ENCODE measurements at regions not wholly inside any gene's neighbourhood (a gene's known extent, or its start where the extent isn't known, plus 50 kb on each side); places are given as distances from the start of the nearest gene placed in this dataset.

DNA sequence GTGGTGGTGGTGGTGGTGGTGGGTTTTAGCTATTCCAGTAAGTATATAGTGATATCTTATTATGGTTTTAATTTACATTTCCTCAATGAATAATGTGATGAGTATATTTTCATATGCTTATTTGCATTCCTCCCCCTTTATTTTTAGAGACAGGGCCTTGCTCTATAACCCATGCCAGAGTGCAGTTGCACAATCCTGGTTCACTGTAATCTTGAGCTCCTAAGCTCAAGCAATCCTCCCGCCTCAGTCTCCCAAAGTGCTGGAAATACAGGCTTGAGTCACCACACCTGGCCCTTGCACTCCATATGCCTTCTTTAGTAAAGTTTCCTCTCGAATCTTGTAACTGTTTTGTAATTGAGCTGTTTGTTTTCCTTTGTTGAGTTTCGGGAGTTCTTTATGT, 577.7 kb upstream of the AUTS2 start:
- Histone ChIP-seq H3K4me3 (ENCODE audit: low read depth, low read length) (no peak overlapping the region), H3K36me3 (ENCODE audit: control insufficient read depth, insufficient read depth, low read length) (no peaks in the 10 kb centered on the region), H3K27me3 (ENCODE audit: control insufficient read depth, insufficient read depth, low read length) (no peaks in the 10 kb centered on the region)
- TF ChIP-seq, protein P1, sequence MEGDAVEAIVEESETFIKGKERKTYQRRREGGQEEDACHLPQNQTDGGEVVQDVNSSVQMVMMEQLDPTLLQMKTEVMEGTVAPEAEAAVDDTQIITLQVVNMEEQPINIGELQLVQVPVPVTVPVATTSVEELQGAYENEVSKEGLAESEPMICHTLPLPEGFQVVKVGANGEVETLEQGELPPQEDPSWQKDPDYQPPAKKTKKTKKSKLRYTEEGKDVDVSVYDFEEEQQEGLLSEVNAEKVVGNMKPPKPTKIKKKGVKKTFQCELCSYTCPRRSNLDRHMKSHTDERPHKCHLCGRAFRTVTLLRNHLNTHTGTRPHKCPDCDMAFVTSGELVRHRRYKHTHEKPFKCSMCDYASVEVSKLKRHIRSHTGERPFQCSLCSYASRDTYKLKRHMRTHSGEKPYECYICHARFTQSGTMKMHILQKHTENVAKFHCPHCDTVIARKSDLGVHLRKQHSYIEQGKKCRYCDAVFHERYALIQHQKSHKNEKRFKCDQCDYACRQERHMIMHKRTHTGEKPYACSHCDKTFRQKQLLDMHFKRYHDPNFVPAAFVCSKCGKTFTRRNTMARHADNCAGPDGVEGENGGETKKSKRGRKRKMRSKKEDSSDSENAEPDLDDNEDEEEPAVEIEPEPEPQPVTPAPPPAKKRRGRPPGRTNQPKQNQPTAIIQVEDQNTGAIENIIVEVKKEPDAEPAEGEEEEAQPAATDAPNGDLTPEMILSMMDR (IDR thresholded peaks at IDR 0.05; ENCODE audit: insufficient read depth, low read length, poor library complexity, severe bottlenecking), result no peak
- no peak for DNase-seq (ENCODE audit: low read depth)

DNA sequence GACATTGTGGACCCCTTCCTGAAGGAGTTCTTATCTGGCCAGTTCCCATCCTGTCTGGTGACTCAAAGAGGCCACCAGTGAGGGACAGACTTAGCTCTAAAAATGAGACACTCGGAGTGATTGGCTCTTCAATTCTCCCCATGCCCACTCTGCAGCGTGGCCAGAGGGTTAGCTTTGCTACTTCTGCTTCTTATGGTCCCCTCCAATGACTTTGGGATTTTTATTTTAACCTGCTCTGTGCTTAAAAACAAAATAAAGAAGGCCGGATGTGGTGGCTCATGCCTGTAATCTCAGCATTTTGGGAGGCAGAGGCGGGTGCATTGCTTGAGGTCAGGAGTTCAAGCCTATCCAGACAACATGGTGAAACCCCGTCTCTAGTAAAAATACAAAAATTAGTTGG, 573.0 kb upstream of the AUTS2 start:
- Histone ChIP-seq H3K4me3 (ENCODE audit: low read depth, low read length) (no peak overlapping the region), H3K27me3 (ENCODE audit: control insufficient read depth, insufficient read depth, low read length) (no peaks in the 10 kb centered on the region), H3K36me3 (ENCODE audit: control insufficient read depth, insufficient read depth, low read length) (no peaks in the 10 kb centered on the region)
- no peak for DNase-seq (ENCODE audit: low read depth)
- TF ChIP-seq, protein P1 (IDR thresholded peaks at IDR 0.05; ENCODE audit: insufficient read depth, low read length, poor library complexity, severe bottlenecking), result no peak

DNA sequence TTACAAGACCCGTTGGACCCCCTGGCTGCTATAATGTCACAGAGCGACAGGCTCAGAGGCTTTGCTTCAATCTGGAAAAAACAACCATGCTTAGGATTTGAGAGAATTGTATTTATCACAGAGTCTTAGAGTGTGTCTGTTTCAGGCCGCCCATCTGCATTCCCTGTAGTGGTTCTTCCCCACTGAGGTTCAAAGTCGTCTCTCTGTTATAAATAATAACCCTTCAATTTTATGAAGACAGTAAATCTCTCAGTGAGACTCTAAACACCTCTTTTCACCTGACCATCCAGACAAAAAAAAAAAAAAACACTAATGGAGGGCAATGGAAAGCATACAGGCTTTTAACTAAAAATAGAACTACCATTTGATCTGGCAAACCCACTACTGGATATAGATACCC, 565.4 kb upstream of the AUTS2 start:
- no peak overlapping the region for H3K4me3 ChIP-seq (ENCODE audit: low read depth, low read length)
- H3K27me3 ChIP-seq (ENCODE audit: control insufficient read depth, insufficient read depth, low read length), result no peaks in the 10 kb centered on the region
- H3K36me3 ChIP-seq (ENCODE audit: control insufficient read depth, insufficient read depth, low read length), result no peaks in the 10 kb centered on the region
- TF ChIP-seq, protein P1 (IDR thresholded peaks at IDR 0.05; ENCODE audit: insufficient read depth, low read length, poor library complexity, severe bottlenecking), result no peak
- no peak for DNase-seq (ENCODE audit: low read depth)

DNA sequence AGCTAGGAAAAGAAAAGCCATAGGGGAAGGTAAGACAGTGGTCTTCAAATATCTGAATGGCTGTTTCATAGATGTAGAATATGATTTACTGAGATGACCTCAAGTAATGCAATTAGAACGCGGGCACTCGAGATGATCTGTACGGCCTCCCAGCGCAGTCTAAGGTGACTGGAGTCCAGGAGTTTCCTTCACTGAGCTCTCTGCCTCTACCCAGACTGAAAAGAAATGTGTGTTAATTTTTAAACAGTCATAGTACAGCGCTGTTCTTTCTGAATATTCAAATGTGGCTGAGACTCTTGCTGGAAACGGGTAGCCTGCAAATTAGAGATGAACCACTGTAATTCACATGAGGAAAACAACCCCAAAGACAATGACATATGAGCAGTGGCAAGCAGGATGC, 562.4 kb upstream of the AUTS2 start:
- Histone ChIP-seq H3K27me3 (ENCODE audit: control insufficient read depth, insufficient read depth, low read length) (no peaks in the 10 kb centered on the region), H3K4me3 (ENCODE audit: low read depth, low read length) (no peak overlapping the region), H3K36me3 (ENCODE audit: control insufficient read depth, insufficient read depth, low read length) (no peaks in the 10 kb centered on the region)
- TF ChIP-seq, protein P1 (IDR thresholded peaks at IDR 0.05; ENCODE audit: insufficient read depth, low read length, poor library complexity, severe bottlenecking), result no peak
- no peak for DNase-seq (ENCODE audit: low read depth)

DNA sequence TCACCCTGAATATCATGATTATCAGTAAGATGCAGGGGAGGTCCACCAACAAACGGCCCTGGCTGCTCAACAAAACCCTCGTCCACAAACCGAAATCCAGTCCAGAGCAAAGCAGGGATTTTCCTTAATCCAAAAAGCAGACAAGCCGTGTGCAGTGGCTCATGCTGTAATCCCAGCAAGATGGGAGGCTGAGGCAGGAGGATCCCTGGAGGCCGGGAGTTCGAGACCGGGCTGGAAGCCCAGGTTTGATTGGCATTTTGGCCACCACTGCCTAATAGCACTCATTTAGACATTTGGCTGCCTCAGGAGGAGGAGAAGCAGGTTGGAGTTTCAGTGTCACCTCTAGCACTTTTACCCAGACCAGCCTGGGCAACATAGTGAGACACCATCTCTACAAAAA, 562.0 kb upstream of the AUTS2 start:
- TF ChIP-seq, protein P1 (IDR thresholded peaks at IDR 0.05; ENCODE audit: insufficient read depth, low read length, poor library complexity, severe bottlenecking), result no peak
- Histone ChIP-seq H3K27me3 (ENCODE audit: control insufficient read depth, insufficient read depth, low read length) (no peaks in the 10 kb centered on the region), H3K36me3 (ENCODE audit: control insufficient read depth, insufficient read depth, low read length) (no peaks in the 10 kb centered on the region), H3K4me3 (ENCODE audit: low read depth, low read length) (no peak overlapping the region)
- no peak for DNase-seq (ENCODE audit: low read depth)

DNA sequence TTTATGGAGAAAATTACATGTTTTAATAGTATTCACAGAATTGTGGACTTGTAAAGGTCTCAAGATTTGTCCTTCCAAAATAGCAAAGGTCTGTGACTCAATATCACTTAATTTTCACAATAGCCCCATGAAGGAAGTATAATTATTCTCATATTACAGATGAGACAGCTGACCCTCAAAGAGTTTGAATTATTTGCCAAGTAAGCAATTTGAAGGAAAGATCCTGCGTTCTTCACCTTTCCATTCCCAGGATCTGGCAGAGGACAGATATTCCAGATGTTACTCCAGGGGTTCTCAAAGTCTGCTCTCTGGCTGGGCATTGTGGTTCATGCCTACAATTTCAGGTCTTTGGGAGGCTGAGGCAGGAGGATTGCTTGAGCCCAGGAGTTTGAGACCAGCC, 559.4 kb upstream of the AUTS2 start:
- Histone ChIP-seq H3K4me3 (ENCODE audit: low read depth, low read length) (no peak overlapping the region), H3K36me3 (ENCODE audit: control insufficient read depth, insufficient read depth, low read length) (no peaks in the 10 kb centered on the region), H3K27me3 (ENCODE audit: control insufficient read depth, insufficient read depth, low read length) (no peaks in the 10 kb centered on the region)
- DNase-seq (ENCODE audit: low read depth), result no peak
- TF ChIP-seq, protein P1 (IDR thresholded peaks at IDR 0.05; ENCODE audit: insufficient read depth, low read length, poor library complexity, severe bottlenecking), result no peak
